Brain microvascular endothelial cell (primary cell): ENCODE measurements at regions not wholly inside any gene's neighbourhood (a gene's known extent, or its start where the extent isn't known, plus 50 kb on each side); places are given as distances from the start of the nearest gene placed in this dataset.

Experiments
- DNase-seq: peaks from one replicate; pipeline ENCODE4 v3.0.0-alpha.2; 2020
- H3K27ac ChIP-seq: fragments of 250-450 bp; sonication (Bioruptor Pico); 2 replicates; pipeline ENCODE4 v1.5.1; 2020; ENCODE audit warnings: mild to moderate bottlenecking, moderate library complexity
- H3K27me3 ChIP-seq: fragments of 250-450 bp; sonication (Bioruptor Pico); replicated peaks from 2 replicates; pipeline ENCODE4 v1.5.1; 2020; ENCODE audit warnings: mild to moderate bottlenecking
- H3K36me3 ChIP-seq: fragments of 250-450 bp; sonication (Bioruptor Pico); replicated peaks from 2 replicates; pipeline ENCODE4 v1.5.1; 2020; ENCODE audit warnings: mild to moderate bottlenecking
- H3K4me3 ChIP-seq: 2 replicates; pipeline ENCODE4 v1.5.1; 2011; ENCODE audit warnings: low read depth, mild to moderate bottlenecking, control low read depth, low read length, moderate library complexity
- in situ Hi-C: cut with HindIII; loops from 2 replicates; pipeline ENCODE4 v1.10.0; 2017; ENCODE audit warnings: low sequenced_read_pairs, low pct_ligation_motif_present
- TF ChIP-seq, protein P1 (sequence below): IDR thresholded peaks from 2 replicates; pipeline ENCODE4 v1.5.1; 2011; ENCODE audit warnings: low read depth, mild to moderate bottlenecking, moderate library complexity, low read length, control low read depth, inconsistent platforms; ENCODE audit errors: missing control alignments

- H3K27me3 ChIP-seq: no peaks in the 10 kb centered on the region
- H3K36me3 ChIP-seq: no peaks in the 10 kb centered on the region
- in situ Hi-C loops: no loop called here
- H3K4me3 ChIP-seq: no peak overlapping the region
- H3K27ac ChIP-seq: no peak overlapping the region
- no peak for DNase-seq
- TF ChIP-seq, protein P1, sequence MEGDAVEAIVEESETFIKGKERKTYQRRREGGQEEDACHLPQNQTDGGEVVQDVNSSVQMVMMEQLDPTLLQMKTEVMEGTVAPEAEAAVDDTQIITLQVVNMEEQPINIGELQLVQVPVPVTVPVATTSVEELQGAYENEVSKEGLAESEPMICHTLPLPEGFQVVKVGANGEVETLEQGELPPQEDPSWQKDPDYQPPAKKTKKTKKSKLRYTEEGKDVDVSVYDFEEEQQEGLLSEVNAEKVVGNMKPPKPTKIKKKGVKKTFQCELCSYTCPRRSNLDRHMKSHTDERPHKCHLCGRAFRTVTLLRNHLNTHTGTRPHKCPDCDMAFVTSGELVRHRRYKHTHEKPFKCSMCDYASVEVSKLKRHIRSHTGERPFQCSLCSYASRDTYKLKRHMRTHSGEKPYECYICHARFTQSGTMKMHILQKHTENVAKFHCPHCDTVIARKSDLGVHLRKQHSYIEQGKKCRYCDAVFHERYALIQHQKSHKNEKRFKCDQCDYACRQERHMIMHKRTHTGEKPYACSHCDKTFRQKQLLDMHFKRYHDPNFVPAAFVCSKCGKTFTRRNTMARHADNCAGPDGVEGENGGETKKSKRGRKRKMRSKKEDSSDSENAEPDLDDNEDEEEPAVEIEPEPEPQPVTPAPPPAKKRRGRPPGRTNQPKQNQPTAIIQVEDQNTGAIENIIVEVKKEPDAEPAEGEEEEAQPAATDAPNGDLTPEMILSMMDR: no peak
Observed at GRCh38 chr16:79825002-79825401, 224.5 kb upstream of the MAF start.

DNA sequence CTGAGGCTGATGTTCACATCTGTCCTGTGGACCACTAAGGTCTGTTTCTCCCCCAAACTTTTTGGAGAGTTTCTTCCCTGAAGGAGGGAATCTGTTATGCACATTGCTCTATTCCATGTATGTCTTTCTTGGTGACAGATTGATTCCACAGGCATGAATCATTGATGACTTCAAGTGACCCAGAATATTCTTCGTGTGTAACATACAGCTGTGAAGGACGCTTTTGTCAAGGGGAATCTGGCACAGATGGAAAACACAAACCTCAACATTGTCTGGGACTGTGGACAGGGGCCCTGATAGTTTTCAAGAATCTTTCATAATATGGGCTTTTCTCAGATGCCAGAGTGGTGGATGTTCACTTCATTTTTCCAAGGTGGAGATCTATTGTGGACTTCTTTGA lies 223.1 kb upstream of the MAF start:
- H3K27ac ChIP-seq: no peak overlapping the region
- peak; percentile 15 for DNase-seq
- in situ Hi-C loops: no loop called here
- H3K4me3 ChIP-seq: no peak overlapping the region
- TF ChIP-seq, protein P1: no peak
- H3K36me3 ChIP-seq: no peaks in the 10 kb centered on the region
- no peaks in the 10 kb centered on the region for H3K27me3 ChIP-seq

GRCh38 chr16:79821911-79822310 lies 221.4 kb upstream of the MAF start:
- in situ Hi-C loops: no loop called here
- Histone ChIP-seq H3K27ac (no peak overlapping the region), H3K27me3 (no peaks in the 10 kb centered on the region), H3K36me3 (no peaks in the 10 kb centered on the region), H3K4me3 (no peak overlapping the region)
- TF ChIP-seq, protein P1: no peak
- DNase-seq: no peak

DNA sequence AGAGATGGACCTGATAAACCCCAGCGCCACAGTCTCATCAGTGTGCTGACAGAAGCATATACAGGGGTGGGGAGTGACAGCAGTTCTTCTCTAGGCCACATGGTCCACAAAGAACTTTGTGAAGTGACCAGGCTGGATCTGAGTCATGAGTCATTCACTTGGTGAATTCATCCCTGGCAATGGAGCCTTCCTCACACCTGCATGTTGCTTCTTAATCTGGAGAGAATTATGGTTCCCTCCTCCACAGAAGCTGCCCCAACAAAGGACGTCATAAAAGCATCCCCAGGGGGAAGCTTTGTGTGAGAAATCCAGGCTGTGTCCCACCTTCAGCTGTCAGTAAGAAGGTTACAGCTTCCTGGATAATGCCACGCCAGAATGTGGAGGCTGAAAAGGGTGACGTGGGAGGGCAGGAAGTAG lies 215.6 kb upstream of the MAF start:
- TF ChIP-seq, protein P1: no peak
- no peak overlapping the region for H3K4me3 ChIP-seq
- no peak for DNase-seq
- no peaks in the 10 kb centered on the region for H3K27me3 ChIP-seq
- in situ Hi-C loops: no loop called here
- H3K36me3 ChIP-seq: no peaks in the 10 kb centered on the region
- H3K27ac ChIP-seq: no peak overlapping the region

GRCh38 chr16:79815049-79815448 lies 214.5 kb upstream of the MAF start:
- in situ Hi-C loops: no loop called here
- TF ChIP-seq, protein P1: no peak
- Histone ChIP-seq H3K36me3 (no peaks in the 10 kb centered on the region), H3K27me3 (no peaks in the 10 kb centered on the region), H3K4me3 (no peak overlapping the region), H3K27ac (no peak overlapping the region)
- no peak for DNase-seq

GRCh38 chr16:79814124-79814523 lies 213.6 kb upstream of the MAF start:
- H3K4me3 ChIP-seq: no peak overlapping the region
- H3K36me3 ChIP-seq: no peaks in the 10 kb centered on the region
- no peak overlapping the region for H3K27ac ChIP-seq
- TF ChIP-seq, protein P1: no peak
- no peak for DNase-seq
- in situ Hi-C loops: no loop called here
- H3K27me3 ChIP-seq: no peaks in the 10 kb centered on the region
